ENCODE measurements at regions not wholly inside any gene's neighbourhood (a gene's known extent, or its start where the extent isn't known, plus 50 kb on each side); places are given as distances from the start of the nearest gene placed in this dataset.

DNA sequence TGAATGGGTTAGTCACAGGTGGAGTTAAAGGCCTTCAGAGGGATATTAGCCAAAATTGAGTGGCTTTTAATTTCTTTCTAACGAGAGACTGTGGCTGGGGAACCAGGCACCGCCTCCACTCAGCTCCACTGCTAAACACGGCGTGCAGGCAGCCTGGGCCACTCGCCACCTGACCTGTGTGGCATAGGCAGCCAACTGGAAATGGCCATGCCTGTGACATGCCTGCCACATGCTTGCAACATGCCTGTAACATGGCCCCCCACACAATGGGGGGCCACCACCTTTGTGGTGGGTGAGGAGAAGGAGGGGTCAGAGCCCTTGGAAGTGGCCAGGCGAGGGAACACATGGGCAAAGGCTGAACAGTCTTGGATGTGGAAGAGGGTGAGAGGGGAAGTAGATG is 60.1 kb upstream of the PAX2 start:
- no peaks in the 10 kb centered on the region for H3K9me3 ChIP-seq
- WGBS, 2 donors, result 49 to 57% methylated on average over 6 of the region's 6 CpGs
- no peak for TF ChIP-seq EP300 (IDR thresholded peaks at IDR 0.05)
- TF ChIP-seq, protein P1, sequence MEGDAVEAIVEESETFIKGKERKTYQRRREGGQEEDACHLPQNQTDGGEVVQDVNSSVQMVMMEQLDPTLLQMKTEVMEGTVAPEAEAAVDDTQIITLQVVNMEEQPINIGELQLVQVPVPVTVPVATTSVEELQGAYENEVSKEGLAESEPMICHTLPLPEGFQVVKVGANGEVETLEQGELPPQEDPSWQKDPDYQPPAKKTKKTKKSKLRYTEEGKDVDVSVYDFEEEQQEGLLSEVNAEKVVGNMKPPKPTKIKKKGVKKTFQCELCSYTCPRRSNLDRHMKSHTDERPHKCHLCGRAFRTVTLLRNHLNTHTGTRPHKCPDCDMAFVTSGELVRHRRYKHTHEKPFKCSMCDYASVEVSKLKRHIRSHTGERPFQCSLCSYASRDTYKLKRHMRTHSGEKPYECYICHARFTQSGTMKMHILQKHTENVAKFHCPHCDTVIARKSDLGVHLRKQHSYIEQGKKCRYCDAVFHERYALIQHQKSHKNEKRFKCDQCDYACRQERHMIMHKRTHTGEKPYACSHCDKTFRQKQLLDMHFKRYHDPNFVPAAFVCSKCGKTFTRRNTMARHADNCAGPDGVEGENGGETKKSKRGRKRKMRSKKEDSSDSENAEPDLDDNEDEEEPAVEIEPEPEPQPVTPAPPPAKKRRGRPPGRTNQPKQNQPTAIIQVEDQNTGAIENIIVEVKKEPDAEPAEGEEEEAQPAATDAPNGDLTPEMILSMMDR (IDR thresholded peaks at IDR 0.05), result no peak
- no peak for TF ChIP-seq POLR2A (IDR thresholded peaks at IDR 0.05)
- no peak for TF ChIP-seq POLR2AphosphoS5 (IDR thresholded peaks at IDR 0.05)
- no peak overlapping the region for H3K4me3 ChIP-seq
- H3K4me1 ChIP-seq, result peaks cover 0 to 7% (median 2%) of the 10 kb centered on the region in 4 donors
- H3K36me3 ChIP-seq, result no peaks in the 10 kb centered on the region
- intact Hi-C loops (cut with DNase I), result no loop called here
- DNase-seq, result no peak
- H3K27ac ChIP-seq, result no peak overlapping the region
- peaks cover 30 to 100% (median 67%) of the 10 kb centered on the region in 3 donors for H3K27me3 ChIP-seq

DNA sequence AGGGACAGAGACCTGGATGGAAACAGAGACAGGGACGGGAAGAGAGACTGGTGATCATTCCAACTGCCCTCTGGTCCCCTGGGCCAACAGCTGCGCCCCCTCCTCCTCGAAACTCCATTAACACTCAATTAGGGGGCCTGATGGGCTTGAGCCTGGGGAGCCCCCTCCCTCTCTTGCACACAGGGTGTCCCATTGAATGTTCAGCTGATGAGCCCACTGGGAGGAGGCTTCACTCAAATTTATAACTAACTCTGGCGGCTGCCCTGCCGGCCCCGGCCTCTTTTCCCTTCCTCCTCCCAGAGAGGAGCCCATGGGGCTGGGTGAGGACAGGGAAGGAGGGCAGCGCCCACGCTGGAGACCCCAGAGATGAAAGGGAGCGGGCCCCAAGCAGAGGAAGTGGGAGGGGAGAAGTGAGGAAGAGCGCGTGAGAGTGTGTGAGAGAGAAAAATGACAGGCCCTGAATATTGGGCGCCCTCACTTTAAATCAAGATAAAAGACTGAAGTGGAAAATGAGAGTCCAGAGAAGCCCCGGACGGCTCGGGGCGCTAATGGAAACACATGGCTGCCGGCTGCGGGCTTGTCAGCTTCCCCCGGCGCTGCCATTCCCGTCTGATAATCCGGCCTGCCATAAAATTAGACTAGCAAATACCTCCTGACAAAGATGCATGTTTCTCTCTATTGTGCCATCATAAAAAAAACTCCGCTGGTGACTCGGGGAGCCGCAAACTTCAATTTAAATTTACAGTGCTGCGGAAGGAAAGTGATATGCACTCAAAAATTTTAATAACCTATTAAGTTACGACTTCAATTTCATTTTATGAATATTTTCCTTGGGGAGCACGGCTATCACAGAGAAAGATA is 58.0 kb upstream of the PAX2 start:
- Histone ChIP-seq H3K27ac (no peak overlapping the region), H3K9me3 (no peaks in the 10 kb centered on the region), H3K27me3 (peaks cover 20 to 92% (median 47%) of the 10 kb centered on the region in 3 donors), H3K36me3 (no peaks in the 10 kb centered on the region), H3K4me3 (no peak overlapping the region), H3K4me1 (no peaks in the 10 kb centered on the region)
- 12 to 17% methylated on average over 28 of the region's 28 CpGs for WGBS, 2 donors
- TF ChIP-seq POLR2AphosphoS5 (IDR thresholded peaks at IDR 0.05), result no peak
- no peak for TF ChIP-seq EP300 (IDR thresholded peaks at IDR 0.05)
- TF ChIP-seq, protein P1 (IDR thresholded peaks at IDR 0.05), result no peak
- no peak for TF ChIP-seq POLR2A (IDR thresholded peaks at IDR 0.05)
- intact Hi-C loops (cut with DNase I), result no loop called here
- no peak for DNase-seq

DNA sequence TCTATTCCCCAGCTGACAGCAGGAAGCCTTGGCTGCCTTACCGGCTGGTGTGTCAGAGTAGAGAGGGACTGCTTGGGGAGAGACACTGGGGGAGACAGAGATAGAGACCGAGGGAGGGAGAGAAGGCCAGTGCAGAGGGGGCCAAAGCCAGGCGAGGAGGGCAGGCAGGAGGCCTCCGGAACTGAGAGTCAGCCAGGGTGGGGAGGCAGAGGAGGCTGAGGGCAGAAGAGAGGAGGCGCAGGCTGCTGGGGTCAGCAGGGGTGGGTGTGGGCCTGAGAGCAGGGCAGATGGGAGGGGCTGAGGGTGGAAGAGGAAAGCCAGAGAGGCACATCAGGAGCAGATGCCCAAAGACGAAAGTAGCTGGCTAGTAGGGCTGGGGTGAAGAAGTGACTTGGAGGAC is 57.2 kb upstream of the PAX2 start:
- intact Hi-C loops (cut with DNase I), result no loop called here
- WGBS, 2 donors, result 20 to 22% methylated on average over 6 of the region's 6 CpGs
- Histone ChIP-seq H3K36me3 (no peaks in the 10 kb centered on the region), H3K4me1 (no peaks in the 10 kb centered on the region), H3K4me3 (no peak overlapping the region), H3K27me3 (peaks cover 16 to 83% (median 41%) of the 10 kb centered on the region in 3 donors), H3K27ac (no peak overlapping the region), H3K9me3 (no peaks in the 10 kb centered on the region)
- TF ChIP-seq POLR2AphosphoS5 (IDR thresholded peaks at IDR 0.05) (no peak), POLR2A (IDR thresholded peaks at IDR 0.05) (no peak), EP300 (IDR thresholded peaks at IDR 0.05) (no peak)
- TF ChIP-seq, protein P1 (IDR thresholded peaks at IDR 0.05), result no peak
- DNase-seq, result no peak

DNA sequence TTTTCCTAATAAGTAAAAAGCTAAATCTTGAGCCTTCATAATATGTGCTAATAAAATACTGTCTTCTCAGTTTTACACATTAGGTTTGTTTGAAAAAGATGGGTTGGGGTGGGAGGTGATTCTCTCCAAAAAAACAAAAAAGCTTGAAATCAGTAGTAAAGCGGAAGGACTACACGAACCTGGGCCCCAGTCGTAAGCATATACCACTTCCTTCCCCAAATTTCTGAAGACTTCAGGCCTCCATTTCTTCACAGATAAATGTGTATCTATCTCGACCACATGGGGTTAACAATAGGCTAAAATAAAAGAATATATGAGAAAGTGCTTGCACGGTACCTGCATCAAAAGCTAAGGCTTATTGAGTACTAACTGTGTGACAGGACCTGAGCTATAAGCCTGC is 51.6 kb upstream of the PAX2 start:
- TF ChIP-seq, protein P1 (IDR thresholded peaks at IDR 0.05), result no peak
- no peak for TF ChIP-seq POLR2A (IDR thresholded peaks at IDR 0.05)
- TF ChIP-seq POLR2AphosphoS5 (IDR thresholded peaks at IDR 0.05), result no peak
- TF ChIP-seq EP300 (IDR thresholded peaks at IDR 0.05), result no peak
- Histone ChIP-seq H3K4me3 (no peak overlapping the region), H3K27ac (no peak overlapping the region), H3K9me3 (no peaks in the 10 kb centered on the region), H3K4me1 (no peaks in the 10 kb centered on the region), H3K36me3 (no peaks in the 10 kb centered on the region), H3K27me3 (peaks cover 0 to 27% (median 12%) of the 10 kb centered on the region in 3 donors)
- no peak for DNase-seq
- intact Hi-C loops (cut with DNase I), result no loop called here
- WGBS, 2 donors, result 46 to 64% methylated on average over 5 of the region's 5 CpGs
